Central memory CD8-positive, alpha-beta T cell (primary cell): ENCODE measurements at regions not wholly inside any gene's neighbourhood (a gene's known extent, or its start where the extent isn't known, plus 50 kb on each side); places are given as distances from the start of the nearest gene placed in this dataset.
A peak's percentile ranks its signal among the peaks of the same experiment; 100 is the strongest.

ENCODE experiments used
- ATAC-seq: fragments of 150-1000 bp; cut with Tn5 transposase; replicated peaks from 2 replicates; pipeline ENCODE4 v1.10.0; 2022; ENCODE audit warnings: mild to moderate bottlenecking, moderate FRiP score, moderate number of reproducible peaks; ENCODE audit not compliant: poor library complexity, severe bottlenecking; ENCODE audit errors: extremely low read depth
- DNase-seq, 2 donors: peaks; one replicate each; pipeline ENCODE4 v3.0.0; 2021; ENCODE audit warnings: low spot score in 2 of 2
- H3K27ac Mint-ChIP-seq: one replicate; pipeline ENCODE4 v1.8.0; 2022; ENCODE audit warnings: low read depth, mild to moderate bottlenecking, moderate library complexity, mixed read lengths
- H3K27me3 Mint-ChIP-seq: one replicate; pipeline ENCODE4 v1.8.0; 2022; ENCODE audit warnings: mixed read lengths
- H3K36me3 Mint-ChIP-seq: one replicate; pipeline ENCODE4 v1.8.0; 2022; ENCODE audit warnings: mild to moderate bottlenecking, moderate library complexity, mixed read lengths; ENCODE audit not compliant: insufficient read depth
- H3K4me1 Mint-ChIP-seq: one replicate; pipeline ENCODE4 v1.8.0; 2022; ENCODE audit warnings: mixed read lengths
- H3K4me3 Mint-ChIP-seq: one replicate; pipeline ENCODE4 v1.8.0; 2022; ENCODE audit warnings: mild to moderate bottlenecking, moderate library complexity, mixed read lengths
- H3K9me3 Mint-ChIP-seq: one replicate; pipeline ENCODE4 v1.8.0; 2022; ENCODE audit warnings: mixed read lengths

- ATAC-seq: no peak
These were observed 75.1 kb upstream of the IER5L start for GRCh38 chr9:129252937-129253802.

GRCh38 chr9:129250786-129251185 is 72.7 kb upstream of the IER5L start:
- peaks cover 8% of the 10 kb centered on the region for H3K27me3 Mint-ChIP-seq
- DNase-seq: no peak
- no peaks in the 10 kb centered on the region for H3K9me3 Mint-ChIP-seq

More at GRCh38 chr9:129252937-129253802, 75.1 kb upstream of the IER5L start:
- no peak overlapping the region for H3K27ac Mint-ChIP-seq
- no peak overlapping the region for H3K4me3 Mint-ChIP-seq
- peaks cover 5% of the 10 kb centered on the region for H3K4me1 Mint-ChIP-seq
- peaks cover 8% of the 10 kb centered on the region for H3K27me3 Mint-ChIP-seq
- H3K36me3 Mint-ChIP-seq: peaks cover 2% of the 10 kb centered on the region
- no peak for DNase-seq
- H3K9me3 Mint-ChIP-seq: no peaks in the 10 kb centered on the region

GRCh38 chr9:129247285-129248153 is 69.5 kb upstream of the IER5L start:
- no peak for DNase-seq
- Mint-ChIP-seq H3K27ac (no peak overlapping the region), H3K36me3 (no peaks in the 10 kb centered on the region), H3K27me3 (no peaks in the 10 kb centered on the region), H3K4me1 (peaks cover 7% of the 10 kb centered on the region), H3K9me3 (no peaks in the 10 kb centered on the region), H3K4me3 (no peak overlapping the region)
- ATAC-seq: no peak

More at GRCh38 chr9:129250786-129251185, 72.7 kb upstream of the IER5L start:
- H3K27ac Mint-ChIP-seq: no peak overlapping the region
- no peak overlapping the region for H3K4me3 Mint-ChIP-seq
- H3K4me1 Mint-ChIP-seq: peaks cover 5% of the 10 kb centered on the region
- no peaks in the 10 kb centered on the region for H3K36me3 Mint-ChIP-seq
- ATAC-seq: no peak

- Mint-ChIP-seq H3K27ac (peak overlapping the region; percentile 17), H3K27me3 (no peaks in the 10 kb centered on the region), H3K36me3 (no peaks in the 10 kb centered on the region), H3K4me1 (peaks cover 21% of the 10 kb centered on the region), H3K9me3 (no peaks in the 10 kb centered on the region), H3K4me3 (no peak overlapping the region)
- ATAC-seq (no peak), DNase-seq (no peak)
These were observed 67.2 kb upstream of the IER5L start for GRCh38 chr9:129245276-129245675.

- no peaks in the 10 kb centered on the region for H3K27me3 Mint-ChIP-seq
- ATAC-seq (no peak), DNase-seq (no peak)
- H3K9me3 Mint-ChIP-seq: no peaks in the 10 kb centered on the region
- H3K27ac Mint-ChIP-seq: no peak overlapping the region
- no peak overlapping the region for H3K4me3 Mint-ChIP-seq
- peaks cover 2% of the 10 kb centered on the region for H3K36me3 Mint-ChIP-seq
- H3K4me1 Mint-ChIP-seq: peaks cover 29% of the 10 kb centered on the region
These were observed 65.0 kb upstream of the IER5L start for GRCh38 chr9:129242971-129243561.

GRCh38 chr9:129242191-129242941 is 64.3 kb upstream of the IER5L start:
- peaks cover 2% of the 10 kb centered on the region for H3K36me3 Mint-ChIP-seq
- ATAC-seq: no peak
- no peaks in the 10 kb centered on the region for H3K9me3 Mint-ChIP-seq
- H3K27me3 Mint-ChIP-seq: no peaks in the 10 kb centered on the region
- no peak for DNase-seq
- peaks cover 36% of the 10 kb centered on the region for H3K4me1 Mint-ChIP-seq
- H3K27ac Mint-ChIP-seq: peak overlapping the region; percentile 10
- H3K4me3 Mint-ChIP-seq: no peak overlapping the region

GRCh38 chr9:129241725-129242124 is 63.7 kb upstream of the IER5L start:
- Mint-ChIP-seq H3K4me1 (peaks cover 42% of the 10 kb centered on the region), H3K36me3 (peaks cover 4% of the 10 kb centered on the region), H3K27me3 (no peaks in the 10 kb centered on the region), H3K27ac (peak overlapping the region; percentile 16), H3K9me3 (no peaks in the 10 kb centered on the region), H3K4me3 (no peak overlapping the region)
- DNase-seq (no peak), ATAC-seq (no peak)

- H3K27ac Mint-ChIP-seq: no peak overlapping the region
- H3K36me3 Mint-ChIP-seq: peaks cover 4% of the 10 kb centered on the region
- ATAC-seq: no peak
- no peak overlapping the region for H3K4me3 Mint-ChIP-seq
- peaks cover 52% of the 10 kb centered on the region for H3K4me1 Mint-ChIP-seq
- H3K9me3 Mint-ChIP-seq: no peaks in the 10 kb centered on the region
- H3K27me3 Mint-ChIP-seq: no peaks in the 10 kb centered on the region
- no peak for DNase-seq
These were observed 62.6 kb upstream of the IER5L start for GRCh38 chr9:129240581-129241211.

GRCh38 chr9:129239946-129240490 is 62.0 kb upstream of the IER5L start:
- Mint-ChIP-seq H3K27ac (no peak overlapping the region), H3K27me3 (no peaks in the 10 kb centered on the region), H3K36me3 (peaks cover 6% of the 10 kb centered on the region), H3K4me3 (no peak overlapping the region), H3K9me3 (no peaks in the 10 kb centered on the region), H3K4me1 (peaks cover 58% of the 10 kb centered on the region)
- DNase-seq (no peak), ATAC-seq (no peak)

GRCh38 chr9:129237803-129238202 is 59.7 kb upstream of the IER5L start:
- Mint-ChIP-seq H3K4me3 (peak overlapping the region; percentile 83), H3K9me3 (peaks cover 6% of the 10 kb centered on the region)

GRCh38 chr9:129237164-129237611 is 59.1 kb upstream of the IER5L start:
- Mint-ChIP-seq H3K27me3 (no peaks in the 10 kb centered on the region), H3K36me3 (peaks cover 6% of the 10 kb centered on the region), H3K4me1 (peaks cover 70% of the 10 kb centered on the region), H3K27ac (peak overlapping the region; percentile 40), H3K9me3 (peaks cover 7% of the 10 kb centered on the region), H3K4me3 (peak overlapping the region; percentile 83)
- ATAC-seq (peak; percentile 35), DNase-seq (no peak)

More at GRCh38 chr9:129237803-129238202, 59.7 kb upstream of the IER5L start:
- Mint-ChIP-seq H3K27ac (peak overlapping the region; percentile 63), H3K27me3 (no peaks in the 10 kb centered on the region), H3K4me1 (peaks cover 75% of the 10 kb centered on the region), H3K36me3 (peaks cover 6% of the 10 kb centered on the region)
- ATAC-seq (no peak), DNase-seq (no peak)
